H1 (cell line): ENCODE measurements at regions not wholly inside any gene's neighbourhood (a gene's known extent, or its start where the extent isn't known, plus 50 kb on each side); places are given as distances from the start of the nearest gene placed in this dataset.

Experiments
- CTCF ChIA-PET: fragments of 300-600 bp; sonication (Branson Sonifier 250); formaldehyde crosslinking; loops from one replicate; lab custom pipeline; 2021; ENCODE audit not compliant: partially characterized antibody; lab: Charles Lee
- POLR2A ChIA-PET: fragments of 300-600 bp; sonication (Branson Sonifier 250); formaldehyde crosslinking; loops from one replicate; lab custom pipeline; 2021; ENCODE audit warnings: inconsistent platforms; ENCODE audit not compliant: partially characterized antibody; lab: Charles Lee
- DNase-seq, 2 experiments: peaks; one replicate each; pipeline versions ENCODE4 v3.0.0 to v3.0.0-alpha.2; 2010 to 2022; ENCODE audit warnings: low spot score in 2 of 2, low read depth in 1 of 2, mixed read lengths in 1 of 2
- FAIRE-seq: peaks from 2 replicates; lab custom pipeline; 2011; peaks lifted over from hg19 to GRCh38; lab: Jason Lieb, UNC
- H2AFZ ChIP-seq: 2 replicates; pipeline ENCODE4 v1.8.1; 2012; ENCODE audit warnings: low read length, inconsistent platforms
- H2AK5ac ChIP-seq: 2 replicates; pipeline ENCODE4 v1.6.1; 2013; ENCODE audit warnings: low read depth, low read length
- H2BK120ac ChIP-seq: replicated peaks from 2 replicates; pipeline ENCODE3; 2013; ENCODE audit warnings: low read depth, low read length, inconsistent platforms
- H2BK12ac ChIP-seq: 2 replicates; pipeline ENCODE4 v1.6.1; 2013; ENCODE audit warnings: low read depth, low read length
- H2BK15ac ChIP-seq: 2 replicates; pipeline ENCODE4 v1.6.1; 2013; ENCODE audit warnings: low read length
- H2BK20ac ChIP-seq: 2 replicates; pipeline ENCODE4 v1.6.1; 2013; ENCODE audit warnings: low read length
- H2BK5ac ChIP-seq: 2 replicates; pipeline ENCODE4 v1.6.1; 2013; ENCODE audit warnings: low read depth, low read length
- H3K14ac ChIP-seq: 2 replicates; pipeline ENCODE4 v1.6.1; 2013; ENCODE audit warnings: inconsistent platforms; ENCODE audit not compliant: insufficient read length
- H3K18ac ChIP-seq: 2 replicates; pipeline ENCODE4 v1.6.1; 2013; ENCODE audit warnings: low read length; ENCODE audit errors: extremely low read depth
- H3K23ac ChIP-seq: 2 replicates; pipeline ENCODE4 v1.6.1; 2013; ENCODE audit warnings: inconsistent platforms; ENCODE audit not compliant: insufficient read length
- H3K23me2 ChIP-seq: 2 replicates; pipeline ENCODE4 v1.6.1; 2013; ENCODE audit warnings: low read depth, low read length
- H3K27ac ChIP-seq: 2 replicates; pipeline ENCODE4 v1.6.1; 2011; ENCODE audit warnings: low read depth, low read length, inconsistent platforms
- H3K27me3 ChIP-seq, 4 experiments: replicated peaks in 1 of 4; 1 replicate in 1 of 4; 2 replicates in 3 of 4; pipeline versions ENCODE4 v1.6.1 to v1.8.1; 2011 to 2013; ENCODE audit warnings: low read length in 3 of 4, mild to moderate bottlenecking in 3 of 4, inconsistent platforms in 2 of 4, mixed read lengths in 2 of 4, moderate library complexity in 1 of 4; ENCODE audit not compliant: control insufficient read depth in 3 of 4, insufficient read depth in 3 of 4; ENCODE audit errors: extremely low read depth in 1 of 4
- H3K36me3 ChIP-seq, 4 experiments: 2 replicates each; pipeline versions ENCODE4 v1.6.1 to v1.8.1; 2011 to 2013; ENCODE audit warnings: mild to moderate bottlenecking in 4 of 4, low read length in 3 of 4, moderate library complexity in 2 of 4, control low read depth in 1 of 4, inconsistent platforms in 1 of 4; ENCODE audit not compliant: insufficient read depth in 4 of 4, control insufficient read depth in 2 of 4
- H3K4ac ChIP-seq: replicated peaks from 2 replicates; pipeline ENCODE3; 2013; ENCODE audit warnings: low read length, low read depth, mixed read lengths, inconsistent platforms; ENCODE audit not compliant: insufficient read length
- H3K4me1 ChIP-seq, 4 experiments: replicated peaks in 1 of 4; 1 replicate in 1 of 4; 2 replicates in 3 of 4; pipeline versions ENCODE4 v1.6.1 to v1.8.1; 2011 to 2013; ENCODE audit warnings: low read length in 3 of 4, inconsistent platforms in 2 of 4, mixed read lengths in 1 of 4; ENCODE audit not compliant: insufficient read depth in 4 of 4, control insufficient read depth in 3 of 4
- H3K4me2 ChIP-seq, 2 experiments: 2 replicates each; pipeline versions ENCODE4 v1.6.1 to v1.8.1; 2011 to 2013; ENCODE audit warnings: low read depth in 2 of 2, low read length in 2 of 2, control low read depth in 1 of 2, inconsistent platforms in 1 of 2, mild to moderate bottlenecking in 1 of 2; ENCODE audit not compliant: insufficient read depth in 1 of 2
- H3K4me3 ChIP-seq, 4 experiments: fragments of 200-600, 300-600 bp in 1 of 4; sonication (generic), shearing (Covaris generic), sonication (Bioruptor Twin) in 1 of 4; 2 replicates each; pipeline versions ENCODE4 v1.5.1 to v1.8.1; 2011 to 2016; ENCODE audit warnings: low read length in 4 of 4, low read depth in 3 of 4, control low read depth in 2 of 4, inconsistent platforms in 2 of 4, mild to moderate bottlenecking in 2 of 4, mixed read lengths in 1 of 4, moderate library complexity in 1 of 4; ENCODE audit not compliant: insufficient read depth in 2 of 4; ENCODE audit errors: extremely low read depth in 1 of 4
- H3K56ac ChIP-seq: replicated peaks from 2 replicates; pipeline ENCODE3; 2013; ENCODE audit warnings: low read depth, mild to moderate bottlenecking, mixed read lengths, low read length, inconsistent platforms; ENCODE audit not compliant: insufficient read length
- H3K79me1 ChIP-seq: 2 replicates; pipeline ENCODE4 v1.6.1; 2013; ENCODE audit warnings: low read depth, low read length, control low read depth
- H3K79me2 ChIP-seq, 2 experiments: 2 replicates each; pipeline versions ENCODE4 v1.6.1 to v1.8.1; 2012 to 2013; ENCODE audit warnings: low read length in 2 of 2, mild to moderate bottlenecking in 2 of 2, inconsistent platforms in 1 of 2; ENCODE audit not compliant: insufficient read depth in 2 of 2, control insufficient read depth in 1 of 2
- H3K9ac ChIP-seq, 4 experiments: replicated peaks in 1 of 4; 1 replicate in 1 of 4; 2 replicates in 3 of 4; pipeline versions ENCODE4 v1.6.1 to v1.8.1; 2011 to 2013; ENCODE audit warnings: low read depth in 3 of 4, low read length in 3 of 4, control low read depth in 2 of 4, mild to moderate bottlenecking in 2 of 4, moderate library complexity in 2 of 4, inconsistent platforms in 1 of 4; ENCODE audit errors: extremely low read depth in 1 of 4
- H3K9me3 ChIP-seq, 2 experiments: 2 replicates each; pipeline versions ENCODE4 v1.6.1 to v1.8.1; 2012 to 2013; ENCODE audit warnings: mild to moderate bottlenecking in 2 of 2, moderate library complexity in 2 of 2, control low read depth in 1 of 2, inconsistent platforms in 1 of 2, low read depth in 1 of 2, low read length in 1 of 2, mixed read lengths in 1 of 2; ENCODE audit not compliant: insufficient read depth in 2 of 2
- H4K20me1 ChIP-seq, 2 experiments: replicated peaks in 1 of 2; 2 replicates each; pipeline versions ENCODE3 to v1.8.1; 2011 to 2013; ENCODE audit warnings: inconsistent platforms in 2 of 2, low read length in 2 of 2, mild to moderate bottlenecking in 1 of 2; ENCODE audit not compliant: insufficient read depth in 2 of 2, control insufficient read depth in 1 of 2
- H4K5ac ChIP-seq: 2 replicates; pipeline ENCODE4 v1.6.1; 2013; ENCODE audit warnings: low read length, low read depth, mixed read lengths, inconsistent platforms; ENCODE audit not compliant: insufficient read length
- H4K8ac ChIP-seq: 2 replicates; pipeline ENCODE4 v1.8.0; 2013; ENCODE audit warnings: mild to moderate bottlenecking, moderate library complexity, low read length, inconsistent platforms; ENCODE audit not compliant: insufficient read depth; ENCODE audit errors: extremely low read depth
- H4K91ac ChIP-seq: replicated peaks from 2 replicates; pipeline ENCODE3; 2013; ENCODE audit warnings: low read length, mixed read lengths, inconsistent platforms; ENCODE audit not compliant: insufficient read length
- ATF3 ChIP-seq: IDR thresholded peaks from 2 replicates; pipeline ENCODE4 v1.6.1; 2011; ENCODE audit warnings: low read depth, mild to moderate bottlenecking, low read length; ENCODE audit not compliant: insufficient read depth
- GABPA ChIP-seq: IDR thresholded peaks from 2 replicates; pipeline ENCODE4 v1.6.1; 2011; ENCODE audit warnings: mild to moderate bottlenecking, low read length, moderate library complexity, borderline replicate concordance; ENCODE audit not compliant: insufficient read depth
- NANOG ChIP-seq: IDR thresholded peaks from 2 replicates; pipeline ENCODE4 v1.6.1; 2011; ENCODE audit warnings: low read length, low read depth, mild to moderate bottlenecking, inconsistent platforms; ENCODE audit not compliant: insufficient read depth, poor library complexity, severe bottlenecking
- RFX5 ChIP-seq: IDR thresholded peaks from 2 replicates; pipeline ENCODE4 v1.6.1; 2011; ENCODE audit warnings: low read depth, low read length, improper control_type of control experiment, borderline replicate concordance
- WGBS, 2 experiments: shearing (Covaris generic) in 1 of 2; methylation state at CpG; one replicate each; pipeline versions ENCODE4 v1.1.6 to v1.1.7; 2013 to 2015; ENCODE audit warnings: low lambda C conversion rate in 2 of 2, mixed read lengths in 2 of 2, inconsistent platforms in 1 of 2, low coverage in 1 of 2, missing lambda C conversion rate in 1 of 2; ENCODE audit not compliant: insufficient replicate concordance in 2 of 2, insufficient coverage in 1 of 2, insufficient read length in 1 of 2; ENCODE audit errors: extremely low coverage in 1 of 2, missing lambda C conversion rate in 1 of 2; 5-methylcytosine and 5-hydroxymethylcytosine counted together

- Histone ChIP-seq H3K23ac (no peak overlapping the region), H3K4me1 (no peaks in the 10 kb centered on the region), H2BK20ac (no peak overlapping the region), H3K4me2 (no peak overlapping the region), H4K91ac (no peak overlapping the region), H2BK5ac (no peak overlapping the region), H2AK5ac (no peak overlapping the region), H2BK12ac (no peak overlapping the region), H3K4me3 (no peak overlapping the region), H3K79me1 (no peaks in the 10 kb centered on the region), H2BK15ac (no peak overlapping the region), H3K9ac (no peak overlapping the region), H3K9me3 (no peaks in the 10 kb centered on the region)
- WGBS, 2 experiments: 89% methylated on average over 7 of the region's 7 CpGs; no CpG with 5 or more reads in 1 of the 2 experiments
- CTCF ChIA-PET: interaction anchor here (4.7 kb wide), 1 partner anchor 16 kb away, joined by 17 read pairs; no protein-coding TSS in a partner anchor
- FAIRE-seq: no peak
- TF ChIP-seq ATF3: no peak
- TF ChIP-seq GABPA: no peak
- no peak for TF ChIP-seq NANOG
- no peak for TF ChIP-seq RFX5
- TF ChIP-seq, all 59 proteins: peak for 0
- no peaks in the 10 kb centered on the region for H3K27me3 ChIP-seq
- no peaks in the 10 kb centered on the region for H3K79me2 ChIP-seq
- H3K14ac ChIP-seq: no peak overlapping the region
- H2AFZ ChIP-seq: 0 out of 2 replicates have a peak overlapping the region, but pooled peaks have one; percentile 11
- DNase-seq: no peak
- H3K56ac ChIP-seq: no peak overlapping the region
- H4K20me1 ChIP-seq: no peaks in the 10 kb centered on the region
- H4K8ac ChIP-seq: no peak overlapping the region
- no peak overlapping the region for H2BK120ac ChIP-seq
- no peak overlapping the region for H3K27ac ChIP-seq
- H3K4ac ChIP-seq: no peak overlapping the region
- POLR2A ChIA-PET: no interaction called here
- no peaks in the 10 kb centered on the region for H3K36me3 ChIP-seq
- H3K23me2 ChIP-seq: no peaks in the 10 kb centered on the region
- no peak overlapping the region for H3K18ac ChIP-seq
- H4K5ac ChIP-seq: no peak overlapping the region
Measured at GRCh38 chr10:128875956-128876736, 590.9 kb upstream of the MGMT start.
